A673 (cell line): ENCODE measurements at regions not wholly inside any gene's neighbourhood (a gene's known extent, or its start where the extent isn't known, plus 50 kb on each side); places are given as distances from the start of the nearest gene placed in this dataset.

ENCODE experiments used
- BruUV-seq: library from RNA; stranded (reverse); fragments of 400-500 nt; replicated peaks from 2 replicates; lab custom pipeline; 2021; lab: Mats Ljungman, UMichigan
- CTCF ChIA-PET: fragments of 300-600 bp; sonication (Branson Sonifier 250); formaldehyde crosslinking; loops from one replicate; lab custom pipeline; 2022; ENCODE audit warnings: antibody characterized with exemption; lab: Charles Lee
- POLR2A ChIA-PET: fragments of 300-600 bp; sonication (Branson Sonifier 250); formaldehyde crosslinking; loops from one replicate; lab custom pipeline; 2022; ENCODE audit warnings: antibody characterized with exemption; ENCODE audit not compliant: low non-redundant PET; lab: Charles Lee
- DNase-seq: peaks from one replicate; pipeline ENCODE4 v3.0.0-alpha.2; 2015; ENCODE audit warnings: low spot score
- H3K27ac ChIP-seq: fragments of 200-600 bp; sonication (generic); 2 replicates; pipeline ENCODE4 v1.5.1; 2016; ENCODE audit warnings: mixed run types, low read depth, mild to moderate bottlenecking, mixed read lengths, antibody characterized with exemption, low read length; ENCODE audit not compliant: poor library complexity, severe bottlenecking
- H3K27me3 ChIP-seq: fragments of 200-600 bp; sonication (generic); replicated peaks from 2 replicates; pipeline ENCODE4 v1.6.1; 2017; ENCODE audit warnings: mixed run types, low read depth, mild to moderate bottlenecking, mixed read lengths, antibody characterized with exemption, low read length; ENCODE audit not compliant: insufficient read depth, poor library complexity
- H3K36me3 ChIP-seq: fragments of 200-600 bp; sonication (generic); 2 replicates; pipeline ENCODE4 v1.6.1; 2016; ENCODE audit warnings: mixed run types, mild to moderate bottlenecking, mixed read lengths, antibody characterized with exemption, low read length; ENCODE audit not compliant: insufficient read depth, poor library complexity, severe bottlenecking
- H3K4me1 ChIP-seq: fragments of 200-600 bp; sonication (generic); 2 replicates; pipeline ENCODE4 v1.6.1; 2017; ENCODE audit warnings: mixed run types, mild to moderate bottlenecking, mixed read lengths, antibody characterized with exemption, low read length; ENCODE audit not compliant: insufficient read depth, poor library complexity, severe bottlenecking
- H3K4me3 ChIP-seq: fragments of 200-600 bp; sonication (generic); 2 replicates; pipeline ENCODE4 v1.5.1; 2016; ENCODE audit warnings: low read depth, mixed run types, mild to moderate bottlenecking, mixed read lengths, low read length; ENCODE audit not compliant: poor library complexity, severe bottlenecking
- H3K9me3 ChIP-seq: fragments of 200-600 bp; sonication (generic); 2 replicates; pipeline ENCODE4 v1.6.1; 2016; ENCODE audit warnings: mixed run types, low read depth, mild to moderate bottlenecking, mixed read lengths, antibody characterized with exemption, low read length; ENCODE audit not compliant: poor library complexity, severe bottlenecking
- EZH2 ChIP-seq: fragments of 200-600 bp; sonication (generic); IDR thresholded peaks from 2 replicates; pipeline ENCODE4 v1.6.1; 2017; ENCODE audit warnings: borderline replicate concordance, low read depth, mild to moderate bottlenecking, mixed read lengths, antibody characterized with exemption, low read length; ENCODE audit not compliant: poor library complexity, severe bottlenecking
- intact Hi-C: fragments of 100-400 bp; cut with micrococcal nuclease; formaldehyde crosslinking; loops from one replicate; pipeline ENCODE4 v1.10.0; 2022; ENCODE audit not compliant: unreplicated experiment
- TF ChIP-seq, protein P1 (sequence below): fragments of 300-800, 200-600 bp; sonication (generic); conservative IDR thresholded peaks from 2 replicates; pipeline ENCODE4 v1.5.1; 2017; ENCODE audit warnings: low read depth, mild to moderate bottlenecking, antibody characterized with exemption, low read length, moderate library complexity, mixed read lengths

- intact Hi-C loops: no loop called here
- peaks cover 4% of the 10 kb centered on the region for H3K27me3 ChIP-seq
- H3K4me1 ChIP-seq: no peaks in the 10 kb centered on the region
- DNase-seq: no peak
- CTCF ChIA-PET: no interaction called here
- H3K4me3 ChIP-seq: no peak overlapping the region
- H3K36me3 ChIP-seq: no peaks in the 10 kb centered on the region
- POLR2A ChIA-PET: no interaction called here
- H3K27ac ChIP-seq: no peak overlapping the region
- BruUV-seq: no TSS peak
- no peaks in the 10 kb centered on the region for H3K9me3 ChIP-seq
- TF ChIP-seq, protein P1, sequence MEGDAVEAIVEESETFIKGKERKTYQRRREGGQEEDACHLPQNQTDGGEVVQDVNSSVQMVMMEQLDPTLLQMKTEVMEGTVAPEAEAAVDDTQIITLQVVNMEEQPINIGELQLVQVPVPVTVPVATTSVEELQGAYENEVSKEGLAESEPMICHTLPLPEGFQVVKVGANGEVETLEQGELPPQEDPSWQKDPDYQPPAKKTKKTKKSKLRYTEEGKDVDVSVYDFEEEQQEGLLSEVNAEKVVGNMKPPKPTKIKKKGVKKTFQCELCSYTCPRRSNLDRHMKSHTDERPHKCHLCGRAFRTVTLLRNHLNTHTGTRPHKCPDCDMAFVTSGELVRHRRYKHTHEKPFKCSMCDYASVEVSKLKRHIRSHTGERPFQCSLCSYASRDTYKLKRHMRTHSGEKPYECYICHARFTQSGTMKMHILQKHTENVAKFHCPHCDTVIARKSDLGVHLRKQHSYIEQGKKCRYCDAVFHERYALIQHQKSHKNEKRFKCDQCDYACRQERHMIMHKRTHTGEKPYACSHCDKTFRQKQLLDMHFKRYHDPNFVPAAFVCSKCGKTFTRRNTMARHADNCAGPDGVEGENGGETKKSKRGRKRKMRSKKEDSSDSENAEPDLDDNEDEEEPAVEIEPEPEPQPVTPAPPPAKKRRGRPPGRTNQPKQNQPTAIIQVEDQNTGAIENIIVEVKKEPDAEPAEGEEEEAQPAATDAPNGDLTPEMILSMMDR: no peak
- TF ChIP-seq EZH2: no peak
These were observed 89.0 kb downstream of the MXRA5 start for GRCh38 chrX:3257471-3257870.

DNA sequence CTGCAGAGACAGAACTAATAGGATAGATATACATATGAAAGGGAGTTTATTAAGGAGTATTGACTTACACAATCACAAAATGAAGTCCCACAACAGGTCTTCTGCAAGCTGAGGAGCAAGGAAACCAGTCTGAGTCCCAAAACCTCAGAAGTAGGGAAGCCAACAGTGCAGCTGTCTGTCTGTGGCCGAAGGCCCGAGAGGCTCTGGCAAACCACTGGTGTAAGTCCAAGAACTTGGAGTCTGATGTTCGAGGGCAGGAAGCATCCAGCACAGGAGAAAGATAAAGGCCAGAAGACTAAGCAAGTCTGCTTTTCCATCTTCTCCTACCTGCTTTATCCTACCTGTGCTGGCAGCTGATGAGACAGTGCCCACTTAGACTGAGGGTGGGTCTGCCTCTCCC lies 89.6 kb downstream of the MXRA5 start:
- no peaks in the 10 kb centered on the region for H3K9me3 ChIP-seq
- no peaks in the 10 kb centered on the region for H3K4me1 ChIP-seq
- H3K36me3 ChIP-seq: no peaks in the 10 kb centered on the region
- H3K27ac ChIP-seq: no peak overlapping the region
- intact Hi-C loops: no loop called here
- ChIA-PET CTCF (no interaction called here), POLR2A (no interaction called here)
- peaks cover 4% of the 10 kb centered on the region for H3K27me3 ChIP-seq
- H3K4me3 ChIP-seq: no peak overlapping the region
- TF ChIP-seq, protein P1: no peak
- no peak for TF ChIP-seq EZH2
- BruUV-seq: no TSS peak
- no peak for DNase-seq

- Histone ChIP-seq H3K9me3 (no peaks in the 10 kb centered on the region), H3K36me3 (no peaks in the 10 kb centered on the region), H3K27me3 (no peaks in the 10 kb centered on the region), H3K4me1 (no peaks in the 10 kb centered on the region), H3K27ac (no peak overlapping the region), H3K4me3 (no peak overlapping the region)
- ChIA-PET POLR2A (no interaction called here), CTCF (no interaction called here)
- intact Hi-C loops: no loop called here
- TF ChIP-seq EZH2: no peak
- TF ChIP-seq, protein P1: no peak
- DNase-seq: no peak
- BruUV-seq: no TSS peak
These were observed 93.7 kb downstream of the MXRA5 start for GRCh38 chrX:3252744-3253143.
